A204.1 (cell line): ENCODE measurements at regions not wholly inside any gene's neighbourhood (a gene's known extent, or its start where the extent isn't known, plus 50 kb on each side); places are given as distances from the start of the nearest gene placed in this dataset.
"Not testable (repeated sequence)": the region's sequence is repeated elsewhere in the genome, so short reads cannot be mapped to it uniquely, and the experiment has no call there.

Experiments
- FAIRE-seq: peaks from 2 replicates; lab custom pipeline; 2012; peaks lifted over from hg19 to GRCh38; lab: Jason Lieb, UNC

GRCh38 chr1:88566615-88567387 lies 117.3 kb upstream of the PKN2 start:
- FAIRE-seq, result no peak

DNA sequence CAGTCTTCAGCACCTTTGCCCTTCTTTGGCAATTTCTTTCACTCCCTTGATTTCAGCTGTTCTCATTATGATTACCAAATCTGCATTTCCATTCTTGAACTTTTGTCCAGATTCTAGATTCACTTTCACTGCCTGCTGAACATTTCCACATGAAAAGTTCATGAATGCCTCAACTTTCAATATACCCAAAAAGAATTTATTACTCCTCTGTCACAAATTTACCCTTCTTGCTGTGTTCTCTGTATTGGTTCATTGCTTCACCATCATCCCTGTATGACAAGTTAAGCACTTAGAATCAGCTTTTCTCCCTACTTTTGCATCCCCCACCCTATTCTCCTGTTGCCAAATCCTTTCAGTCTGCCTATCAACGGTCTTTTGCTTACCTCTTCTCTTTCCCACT lies 112.6 kb upstream of the PKN2 start:
- no peak for FAIRE-seq

DNA sequence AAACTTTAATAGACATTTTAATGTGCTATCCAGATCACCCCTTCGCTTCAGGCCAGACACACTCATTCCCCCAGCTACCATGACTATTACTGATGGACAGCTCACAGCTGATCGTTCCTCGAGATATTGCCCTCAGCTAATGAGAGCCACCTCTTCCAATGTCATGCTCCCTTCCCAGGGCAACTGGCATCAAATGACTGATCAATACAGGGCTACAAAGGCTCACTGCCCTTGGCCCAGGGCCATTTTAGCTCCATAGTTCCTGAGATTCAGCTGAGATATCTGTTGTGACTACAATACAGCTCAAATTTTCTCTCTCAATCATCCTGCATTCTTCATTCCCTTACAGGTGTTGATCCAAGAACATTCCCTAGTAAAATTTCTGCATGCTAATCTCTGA lies 104.5 kb upstream of the PKN2 start:
- FAIRE-seq, result no peak

GRCh38 chr1:88581703-88582102 lies 102.4 kb upstream of the PKN2 start:
- FAIRE-seq, result no peak

DNA sequence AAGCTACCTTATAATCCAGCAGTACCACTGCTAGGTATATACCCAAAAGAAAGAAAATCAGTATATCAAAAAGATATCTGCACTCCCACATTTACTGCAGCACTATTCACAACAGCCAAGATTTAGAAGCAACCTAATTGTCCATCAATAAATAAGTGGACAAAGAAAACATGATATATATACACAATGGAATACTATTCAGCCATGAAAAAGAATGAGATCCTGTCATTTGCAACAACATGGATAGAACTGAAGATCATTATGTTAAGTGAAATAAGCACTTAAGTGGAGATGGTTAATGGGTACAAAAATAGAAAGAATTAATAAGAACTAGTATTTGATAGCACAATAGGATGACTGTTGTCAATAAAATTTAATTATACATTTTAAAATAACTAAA lies 90.7 kb upstream of the PKN2 start:
- no peak for FAIRE-seq

- FAIRE-seq, result no peak
These were observed 88.6 kb upstream of the PKN2 start for GRCh38 chr1:88595355-88596002.

GRCh38 chr1:88597973-88598372 lies 86.1 kb upstream of the PKN2 start:
- FAIRE-seq, result not testable (repeated sequence)

DNA sequence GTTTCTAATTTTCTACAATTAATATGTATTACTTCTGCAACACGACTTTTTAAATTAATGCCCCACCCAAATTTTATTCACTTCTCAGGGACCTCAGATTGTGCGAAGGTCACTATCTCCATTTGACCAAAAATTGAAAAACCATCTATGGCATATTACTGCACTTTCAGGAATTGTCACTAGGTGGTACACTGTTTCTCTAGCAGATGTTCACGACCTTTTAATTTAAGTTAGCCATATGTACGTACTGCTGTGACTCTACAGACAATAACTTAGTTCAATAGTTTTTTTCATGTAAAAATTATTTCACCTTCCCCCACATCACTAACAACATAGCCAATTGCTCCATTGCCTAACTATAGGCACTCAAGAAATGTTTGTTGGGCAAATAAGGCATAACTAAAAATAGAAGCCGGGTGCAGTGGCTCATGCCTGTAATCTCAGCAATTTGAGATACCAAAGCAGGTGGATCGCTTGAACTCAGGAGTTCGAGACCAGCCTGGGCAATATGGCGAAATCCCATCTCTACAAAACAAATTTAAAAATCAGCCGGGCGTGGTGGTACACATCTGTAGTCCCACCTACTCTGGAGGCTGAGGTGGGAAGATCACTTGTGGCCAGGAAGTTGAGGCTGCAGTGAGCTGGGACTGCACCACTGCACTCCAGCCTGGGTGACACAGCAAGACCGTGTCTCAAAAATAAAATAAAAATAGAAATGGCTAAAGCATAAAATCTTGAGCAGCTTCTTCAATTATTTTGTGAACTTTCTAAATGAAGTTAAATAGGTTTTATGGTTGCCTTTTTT lies 75.7 kb upstream of the PKN2 start:
- no peak for FAIRE-seq

DNA sequence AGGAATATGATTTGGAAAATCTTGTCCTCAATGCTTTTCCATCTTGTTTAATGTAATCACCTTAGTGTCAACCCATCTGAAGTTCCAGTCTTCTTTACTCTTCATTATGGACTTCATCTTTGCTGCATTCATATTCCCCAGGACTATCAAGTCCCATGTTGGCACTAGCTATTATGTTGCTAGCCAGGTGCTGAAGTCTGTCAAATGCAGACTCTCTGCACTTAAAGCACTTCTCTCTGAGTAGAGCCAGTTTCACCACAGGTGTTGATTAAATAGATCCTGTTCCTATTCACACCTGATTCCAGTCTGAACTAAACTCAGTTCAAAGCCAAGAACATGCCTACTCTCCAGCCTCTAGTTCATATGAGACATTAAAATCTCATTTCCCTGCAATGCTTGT lies 75.0 kb upstream of the PKN2 start:
- no peak for FAIRE-seq

DNA sequence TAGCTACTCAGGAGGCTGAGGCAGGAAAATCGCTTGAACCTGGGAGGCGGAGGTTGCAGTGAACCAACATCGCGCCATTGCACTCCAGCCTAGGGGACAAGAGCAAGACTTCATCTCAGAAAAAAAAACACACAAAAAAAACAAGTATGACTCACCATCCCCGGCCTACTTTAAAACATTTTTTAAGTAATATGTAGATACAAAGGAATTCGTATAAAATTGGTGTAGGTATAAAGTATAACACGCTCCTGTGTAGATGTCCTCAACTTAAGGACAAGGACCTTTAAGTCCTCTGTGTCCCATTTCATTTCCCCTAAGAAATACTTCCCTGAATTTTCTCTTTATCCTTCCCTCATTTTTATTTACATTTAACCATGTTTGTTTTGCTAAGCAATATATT lies 73.4 kb upstream of the PKN2 start:
- no peak for FAIRE-seq

DNA sequence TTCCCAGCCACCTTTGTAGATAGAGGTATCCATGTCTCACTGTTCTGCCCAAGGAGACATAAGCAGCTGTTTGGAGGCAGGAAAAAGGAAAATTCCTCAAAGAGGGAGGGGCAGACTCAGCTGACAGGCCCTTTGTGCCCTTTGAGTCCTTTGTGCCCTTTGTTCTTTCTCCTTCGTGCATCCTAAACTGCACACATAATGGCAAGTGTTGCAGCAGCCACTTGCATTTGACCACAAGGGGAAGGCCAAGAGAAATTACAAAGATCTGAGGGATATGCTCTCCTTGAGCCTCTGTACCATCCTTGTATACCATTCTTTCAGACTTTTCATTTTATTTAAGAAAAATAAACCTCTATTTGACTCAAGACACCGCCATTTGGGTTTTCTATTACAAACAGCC lies 71.8 kb upstream of the PKN2 start:
- no peak for FAIRE-seq

GRCh38 chr1:88612773-88613172 lies 71.3 kb upstream of the PKN2 start:
- no peak for FAIRE-seq

DNA sequence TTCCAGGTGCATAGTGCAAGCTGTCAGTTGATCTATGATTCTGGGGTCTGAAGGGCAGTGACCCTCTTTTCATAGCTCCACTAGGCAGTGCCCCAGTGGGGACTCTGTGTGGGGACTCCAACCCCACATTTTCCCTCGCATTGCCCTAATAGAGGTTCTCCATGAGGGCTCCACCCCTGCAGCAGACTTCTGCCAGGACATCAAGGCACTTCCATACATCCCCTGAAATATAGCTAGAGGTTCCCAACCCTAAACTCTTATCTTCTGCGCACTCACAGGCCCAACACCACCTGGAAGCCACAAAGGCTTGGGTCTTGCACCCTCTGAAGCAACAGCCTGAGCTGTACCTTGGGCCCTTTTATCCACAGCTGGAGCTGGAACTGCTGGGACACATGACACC lies 65.7 kb upstream of the PKN2 start:
- no peak for FAIRE-seq

GRCh38 chr1:88623101-88623500 lies 61.0 kb upstream of the PKN2 start:
- FAIRE-seq, result not testable (repeated sequence)
